Thoracic aorta (tissue), 2 donors: ENCODE measurements at regions not wholly inside any gene's neighbourhood (a gene's known extent, or its start where the extent isn't known, plus 50 kb on each side); places are given as distances from the start of the nearest gene placed in this dataset.

Source experiments
- ATAC-seq: fragments of 150-250 bp; one replicate; pipeline ENCODE4 v1.8.0; 2017; ENCODE audit warnings: low read depth; ENCODE audit not compliant: insufficient number of reproducible peaks, low FRiP score
- DNase-seq: peaks from one replicate; pipeline ENCODE4 v3.0.0-alpha.2; 2020; ENCODE audit warnings: low spot score
- H3K27ac ChIP-seq, 2 donors: fragments of 200-600 bp; sonication (generic); 1 replicate in 1 of 2; 2 replicates in 1 of 2; pipeline ENCODE4 v1.5.1; 2016; ENCODE audit warnings: mild to moderate bottlenecking in 2 of 2, moderate library complexity in 2 of 2
- H3K27me3 ChIP-seq: fragments of 200-600 bp; sonication (generic); replicated peaks from 2 replicates; pipeline ENCODE4 v1.6.0; 2016; ENCODE audit warnings: mild to moderate bottlenecking; ENCODE audit not compliant: insufficient read depth
- H3K36me3 ChIP-seq: fragments of 200-600 bp; sonication (generic); one replicate; pipeline ENCODE4 v1.5.1; 2016
- H3K4me1 ChIP-seq, 2 donors: fragments of 200-600 bp; sonication (generic); 1 replicate in 1 of 2; 2 replicates in 1 of 2; pipeline versions ENCODE4 v1.5.1 to v1.6.0; 2016; ENCODE audit warnings: low read depth in 2 of 2, mild to moderate bottlenecking in 1 of 2; ENCODE audit not compliant: control insufficient read depth in 1 of 2
- H3K4me3 ChIP-seq: fragments of 200-600 bp; sonication (generic); 2 replicates; pipeline ENCODE4 v1.5.1; 2016; ENCODE audit warnings: mild to moderate bottlenecking
- H3K9me3 ChIP-seq: fragments of 200-600 bp; sonication (generic); 2 replicates; pipeline ENCODE4 v1.5.1; 2016
- CTCF ChIP-seq: fragments of 200-600 bp; sonication (generic); IDR thresholded peaks from one replicate; pipeline ENCODE4 v1.5.1; 2019; ENCODE audit warnings: antibody characterized with exemption

- ATAC-seq: no peak
- no peak for TF ChIP-seq CTCF
- DNase-seq: no peak
These were observed 98.3 kb upstream of the BOD1 start for GRCh38 chr5:173714551-173715428.

GRCh38 chr5:173715607-173716006 lies 99.2 kb upstream of the BOD1 start:
- no peak for ATAC-seq
- no peak overlapping the region for H3K4me3 ChIP-seq
- no peaks in the 10 kb centered on the region for H3K4me1 ChIP-seq
- no peaks in the 10 kb centered on the region for H3K9me3 ChIP-seq
- no peak for DNase-seq
- no peaks in the 10 kb centered on the region for H3K36me3 ChIP-seq
- no peaks in the 10 kb centered on the region for H3K27me3 ChIP-seq
- TF ChIP-seq CTCF: no peak
- no peak overlapping the region for H3K27ac ChIP-seq

More at GRCh38 chr5:173714551-173715428, 98.3 kb upstream of the BOD1 start:
- H3K27ac ChIP-seq: no peak overlapping the region
- no peak overlapping the region for H3K4me3 ChIP-seq
- no peaks in the 10 kb centered on the region for H3K9me3 ChIP-seq
- H3K4me1 ChIP-seq: no peaks in the 10 kb centered on the region
- no peaks in the 10 kb centered on the region for H3K27me3 ChIP-seq
- H3K36me3 ChIP-seq: no peaks in the 10 kb centered on the region

- no peaks in the 10 kb centered on the region for H3K9me3 ChIP-seq
- H3K36me3 ChIP-seq: no peaks in the 10 kb centered on the region
- DNase-seq (no peak), ATAC-seq (no peak)
- no peaks in the 10 kb centered on the region for H3K4me1 ChIP-seq
- H3K27me3 ChIP-seq: no peaks in the 10 kb centered on the region
- no peak for TF ChIP-seq CTCF
- H3K4me3 ChIP-seq: no peak overlapping the region
- H3K27ac ChIP-seq: no peak overlapping the region
These were observed 99.7 kb upstream of the BOD1 start for GRCh38 chr5:173716058-173716682.

GRCh38 chr5:173717959-173718358 lies 101.5 kb upstream of the BOD1 start:
- no peak for DNase-seq
- H3K4me1 ChIP-seq: no peaks in the 10 kb centered on the region
- ATAC-seq: no peak
- H3K9me3 ChIP-seq: no peaks in the 10 kb centered on the region
- no peak overlapping the region for H3K4me3 ChIP-seq
- no peaks in the 10 kb centered on the region for H3K27me3 ChIP-seq
- no peaks in the 10 kb centered on the region for H3K36me3 ChIP-seq
- H3K27ac ChIP-seq: no peak overlapping the region
- no peak for TF ChIP-seq CTCF

- H3K27ac ChIP-seq: no peak overlapping the region
- TF ChIP-seq CTCF: no peak
- no peak for DNase-seq
- H3K4me1 ChIP-seq: no peaks in the 10 kb centered on the region
- no peaks in the 10 kb centered on the region for H3K36me3 ChIP-seq
- H3K4me3 ChIP-seq: no peak overlapping the region
- H3K27me3 ChIP-seq: no peaks in the 10 kb centered on the region
- no peaks in the 10 kb centered on the region for H3K9me3 ChIP-seq
- ATAC-seq: no peak
These were observed 102.0 kb upstream of the BOD1 start for GRCh38 chr5:173718469-173718868.
